ENCODE measurements at regions not wholly inside any gene's neighbourhood (a gene's known extent, or its start where the extent isn't known, plus 50 kb on each side); places are given as distances from the start of the nearest gene placed in this dataset.

DNA sequence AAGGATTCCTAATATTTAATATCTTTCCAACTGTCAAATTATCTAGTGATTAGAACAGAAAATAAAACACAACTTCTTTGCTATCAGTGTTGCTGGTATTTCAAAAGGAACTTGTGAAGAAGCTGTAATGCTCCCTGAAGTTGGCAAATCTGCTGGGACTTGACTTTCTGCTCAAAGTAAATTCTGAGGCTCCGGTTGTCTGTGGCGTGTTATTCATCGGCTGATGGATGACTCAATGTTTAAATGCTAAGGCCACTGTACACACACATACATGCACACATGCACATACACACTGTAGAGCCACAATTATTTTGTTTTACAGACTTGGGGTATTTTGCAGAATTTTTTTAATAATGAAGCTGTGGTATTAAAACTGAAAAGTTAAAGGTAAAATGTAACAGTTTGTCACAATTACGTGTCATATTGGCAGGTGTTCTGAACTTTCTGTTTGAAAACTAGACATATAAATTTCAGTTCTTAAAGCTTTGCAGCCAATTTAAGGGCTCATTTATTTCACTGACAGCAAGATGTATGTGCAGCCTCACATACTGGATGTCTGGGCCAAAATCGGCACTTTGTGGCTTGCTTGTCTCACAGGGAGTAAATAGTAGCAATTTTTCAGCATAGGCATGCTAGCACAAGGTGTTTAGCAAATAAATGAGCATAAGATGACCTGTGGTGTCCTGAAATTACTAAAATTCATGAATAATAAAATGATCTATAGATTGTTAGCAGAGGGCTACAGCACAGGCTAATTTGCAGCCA, 1691.7 kb upstream of the PCDH20 start:
- peak; percentile 2 for DNase-seq

DNA sequence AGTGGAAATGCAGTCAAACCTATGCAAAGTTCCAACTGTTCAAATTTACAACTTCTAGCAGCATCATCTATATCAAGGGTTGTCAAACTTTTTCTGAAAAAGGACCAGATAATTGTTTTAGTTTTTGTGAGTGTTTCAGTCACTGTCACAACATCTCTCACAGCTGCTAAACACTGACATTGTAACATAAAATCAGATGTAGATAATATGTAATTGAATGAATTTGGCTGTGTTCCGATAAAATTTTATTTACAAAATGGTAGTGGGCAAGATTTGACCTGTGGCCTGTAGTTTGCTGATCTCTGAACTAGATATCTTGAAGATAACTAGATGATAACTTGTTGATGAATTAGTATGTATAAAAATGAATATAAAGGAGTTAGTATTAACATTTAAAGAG, 1679.1 kb upstream of the PCDH20 start:
- no peak for DNase-seq

DNA sequence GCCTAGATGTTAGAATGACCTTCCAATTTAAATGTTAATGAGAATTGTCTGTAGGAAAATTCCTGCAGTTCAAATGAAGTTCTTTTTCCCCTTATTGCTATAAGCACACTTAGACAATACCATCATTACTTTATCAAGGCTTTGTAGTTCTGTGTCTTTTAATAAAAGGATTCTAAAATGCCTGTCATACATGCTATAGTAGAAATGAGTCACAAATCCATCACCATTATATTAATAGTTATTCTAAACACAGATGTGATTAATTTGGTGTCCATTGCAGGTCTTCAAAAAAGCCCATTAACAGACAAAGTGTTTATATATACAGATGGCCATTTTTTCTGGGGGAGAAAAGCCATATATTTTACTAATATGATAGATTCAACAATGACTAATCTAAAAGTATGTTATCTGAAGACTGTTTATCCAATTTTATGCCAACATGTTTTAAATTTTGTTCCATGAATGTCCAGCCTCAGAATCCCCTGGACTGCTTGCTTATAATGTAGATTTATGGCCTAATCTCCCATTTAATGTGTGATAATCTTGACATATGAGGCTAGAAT, 1678.3 kb upstream of the PCDH20 start:
- DNase-seq, result no peak

DNA sequence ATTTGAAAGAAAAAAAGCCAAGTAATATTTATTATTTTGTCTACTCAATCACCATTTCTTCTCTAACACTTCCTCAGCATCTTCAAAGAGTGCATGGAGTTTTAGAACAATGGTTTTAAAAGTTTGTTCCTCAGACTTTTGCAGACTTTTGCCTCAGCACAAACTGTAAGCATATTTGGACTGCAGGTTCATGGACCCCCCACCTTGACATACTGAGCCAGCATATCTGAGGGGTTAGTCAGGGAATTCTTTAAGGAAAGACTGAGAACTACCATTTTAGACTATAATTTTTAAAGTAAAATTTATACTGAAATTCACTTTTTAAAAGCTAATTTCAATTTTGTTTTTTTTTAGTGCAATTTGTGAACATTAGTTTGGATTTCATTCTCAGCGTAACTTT, 1676.8 kb upstream of the PCDH20 start:
- no peak for DNase-seq

DNA sequence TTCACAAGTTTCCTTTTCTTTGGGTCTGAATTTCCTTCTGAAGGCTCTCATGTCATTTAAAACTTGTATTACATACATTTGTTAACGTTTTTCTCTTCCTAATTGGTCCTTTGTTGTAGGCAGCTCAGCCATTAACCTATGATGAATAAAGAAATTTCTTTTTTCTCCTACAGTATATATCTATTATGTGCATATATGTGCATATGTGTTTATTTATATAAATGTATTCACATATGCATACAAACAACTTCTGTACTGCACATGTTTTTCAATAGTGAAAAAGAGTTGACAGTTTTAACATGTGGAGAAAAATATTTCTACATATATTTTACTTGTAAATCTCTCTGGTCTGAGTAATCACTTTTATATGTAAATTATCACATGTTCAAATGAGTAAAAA, 1674.9 kb upstream of the PCDH20 start:
- DNase-seq, result no peak

DNA sequence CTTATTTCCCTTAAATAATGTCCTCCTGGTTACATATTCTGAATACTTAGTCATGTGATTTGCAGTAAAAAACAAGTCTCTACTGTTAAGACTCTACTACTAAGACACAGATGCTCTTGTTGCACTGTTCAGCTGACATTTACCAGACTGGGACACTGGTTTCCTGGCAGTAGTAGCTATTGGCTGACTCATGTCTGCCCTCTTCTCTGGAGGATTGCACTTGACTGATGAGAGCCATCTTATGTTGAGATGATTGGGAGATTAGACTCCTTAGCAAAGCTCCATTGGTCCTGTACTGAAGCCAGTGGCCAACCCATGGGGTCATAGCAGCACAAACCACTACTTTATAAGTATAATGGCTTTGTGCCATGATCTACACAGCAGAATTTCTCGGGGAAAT, 1672.6 kb upstream of the PCDH20 start:
- DNase-seq, result no peak

DNA sequence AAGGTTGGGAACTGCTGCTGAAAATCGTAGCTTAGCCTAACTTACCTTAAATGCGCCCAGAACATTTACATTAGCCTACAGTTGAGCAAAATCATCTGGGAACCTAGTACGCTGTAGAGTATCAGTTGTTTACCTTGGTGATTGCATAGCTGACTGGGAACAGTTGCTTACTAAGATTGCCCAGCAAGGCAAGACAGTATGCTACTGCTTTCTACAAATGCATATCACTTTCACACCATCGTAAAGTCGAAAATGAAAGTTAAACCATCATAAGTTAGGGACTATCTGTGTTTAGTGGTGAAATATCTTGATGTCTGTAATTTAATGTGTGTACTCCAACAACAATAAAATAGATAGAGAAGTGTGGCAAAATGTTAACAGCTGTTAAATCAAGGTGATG, 1670.6 kb upstream of the PCDH20 start:
- no peak for DNase-seq

DNA sequence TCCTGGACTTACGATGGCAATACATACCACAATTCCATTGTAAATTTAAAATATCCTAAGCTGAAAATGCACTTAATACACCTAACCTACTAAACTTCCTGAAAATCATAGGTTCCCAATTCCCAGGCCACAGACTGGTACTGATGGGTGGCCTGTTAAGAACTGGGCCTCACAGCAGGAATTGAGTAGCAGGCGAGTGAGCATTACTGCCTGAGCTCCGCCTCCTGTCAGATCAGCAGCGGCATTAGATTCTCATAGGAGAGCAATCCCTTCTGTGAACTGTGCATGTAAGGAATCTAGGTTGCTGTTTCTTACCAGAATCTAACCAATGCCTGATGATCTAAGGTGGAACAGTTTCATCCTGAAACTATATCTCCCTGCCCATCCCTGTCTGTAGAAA, 1670.2 kb upstream of the PCDH20 start:
- no peak for DNase-seq

DNA sequence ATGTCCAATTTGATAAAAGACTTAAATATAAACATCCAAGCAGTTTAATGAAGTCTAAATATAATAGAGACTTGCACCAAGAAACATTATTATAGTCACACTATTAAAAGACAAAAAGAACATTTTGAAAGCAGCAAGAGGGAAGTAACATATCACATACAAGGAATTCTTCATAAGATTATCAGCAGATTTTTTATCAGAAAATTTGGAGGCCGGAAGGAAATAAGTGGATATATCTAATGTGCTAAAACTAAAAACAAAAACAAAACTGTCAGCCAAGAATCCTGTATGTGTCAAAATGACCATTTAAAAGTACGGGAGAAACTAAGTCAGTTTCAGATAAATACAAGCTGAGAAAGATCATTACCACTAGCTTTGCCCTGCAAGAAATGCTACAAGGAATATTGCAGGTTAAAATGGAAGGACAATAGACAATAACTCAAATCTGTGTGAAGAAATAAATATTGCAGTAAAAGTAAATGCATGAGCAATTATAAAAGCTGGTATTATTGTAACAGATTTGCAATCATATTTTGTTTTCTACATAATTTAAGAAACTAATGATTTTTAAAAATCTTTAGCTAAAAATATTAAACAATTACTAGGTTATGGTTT, 1665.9 kb upstream of the PCDH20 start:
- DNase-seq, result no peak

DNA sequence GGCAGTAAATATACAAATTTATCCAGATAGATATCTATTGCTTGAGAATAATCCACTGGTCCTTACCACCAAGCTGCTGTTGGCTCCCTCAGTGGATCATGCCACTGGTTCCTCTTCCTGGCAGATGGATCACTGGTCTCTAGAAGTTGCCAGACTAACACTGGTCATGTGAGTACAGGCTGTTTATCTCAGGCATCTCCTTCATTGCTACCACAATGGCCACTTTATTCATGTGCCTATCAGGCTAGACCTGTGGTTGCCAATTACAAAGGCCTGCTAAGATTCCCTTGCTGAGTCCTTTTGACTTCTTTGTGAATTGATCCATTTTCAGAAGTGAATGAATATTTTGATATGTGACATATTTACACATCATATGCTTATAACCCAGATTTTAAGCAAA, 1659.5 kb upstream of the PCDH20 start:
- DNase-seq, result no peak

DNA sequence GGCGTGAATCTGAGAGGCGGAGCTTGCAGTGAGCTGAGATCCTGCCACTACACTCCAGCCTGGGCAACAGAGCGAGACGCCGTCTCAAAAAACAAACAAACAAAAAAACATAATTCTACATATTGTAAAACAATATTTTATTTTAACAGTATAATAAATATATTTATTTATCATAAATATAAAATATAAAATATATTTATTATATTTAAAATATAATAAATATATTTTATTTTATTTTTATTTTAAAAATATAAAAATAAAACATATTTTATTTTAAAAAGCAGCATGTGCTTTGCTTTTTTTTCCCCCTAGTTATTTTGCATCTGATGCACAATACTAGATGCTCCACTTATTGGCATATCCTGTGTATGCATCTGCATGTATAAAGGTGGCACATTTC, 1634.6 kb upstream of the PCDH20 start:
- no peak for DNase-seq

DNA sequence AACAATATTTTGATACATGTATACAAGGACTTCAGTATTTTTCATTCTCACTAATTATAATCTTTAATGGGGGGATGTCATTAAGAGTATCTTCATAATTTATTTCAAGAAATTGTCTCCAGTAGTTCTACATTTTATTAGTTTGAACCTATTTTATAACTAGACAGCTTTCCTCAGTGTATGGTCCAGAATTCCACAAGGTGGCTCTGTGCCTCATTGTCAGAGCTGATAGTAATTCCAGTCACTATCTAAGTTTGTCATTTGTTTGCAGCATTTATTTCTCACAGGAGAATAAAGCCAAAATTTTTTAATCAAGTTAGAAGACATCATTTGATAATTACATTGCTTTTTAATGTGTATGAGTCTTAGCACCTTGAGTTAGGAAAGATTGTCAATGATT, 1633.0 kb upstream of the PCDH20 start:
- DNase-seq, result no peak

DNA sequence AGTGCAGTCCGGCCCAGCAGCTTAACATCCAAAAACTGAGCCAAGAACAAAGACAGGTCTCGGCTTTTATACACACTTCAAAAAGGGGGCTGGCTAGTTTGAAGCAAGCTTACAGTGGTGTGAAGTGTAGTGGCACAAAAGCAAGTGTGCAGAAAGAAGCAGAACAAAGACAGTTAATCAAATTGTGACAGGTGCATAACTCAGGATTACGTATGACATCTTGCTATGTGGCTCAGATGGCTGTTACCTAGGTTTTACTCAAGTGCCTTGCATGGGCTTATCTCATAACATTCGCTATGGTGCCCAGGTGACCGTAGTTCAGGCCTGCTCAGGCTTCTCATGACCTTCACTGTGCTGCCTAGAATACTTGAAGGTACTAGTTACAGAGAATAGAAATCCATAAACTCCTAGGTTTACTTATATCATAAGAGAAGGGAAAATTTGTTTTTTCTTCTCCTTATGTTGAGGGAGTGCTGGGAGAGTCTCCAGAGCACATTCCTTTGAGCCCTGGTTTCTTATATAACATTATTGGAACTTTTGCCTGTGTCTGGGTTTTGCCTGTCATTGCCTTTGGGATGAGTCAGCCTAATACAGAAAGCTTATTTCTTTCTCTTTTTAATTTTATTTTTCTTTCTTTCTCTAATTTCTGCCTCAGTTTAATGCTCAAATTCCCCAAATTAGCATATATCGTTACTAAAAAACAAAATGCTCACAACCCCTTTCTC, 1629.1 kb upstream of the PCDH20 start:
- DNase-seq, result no peak

DNA sequence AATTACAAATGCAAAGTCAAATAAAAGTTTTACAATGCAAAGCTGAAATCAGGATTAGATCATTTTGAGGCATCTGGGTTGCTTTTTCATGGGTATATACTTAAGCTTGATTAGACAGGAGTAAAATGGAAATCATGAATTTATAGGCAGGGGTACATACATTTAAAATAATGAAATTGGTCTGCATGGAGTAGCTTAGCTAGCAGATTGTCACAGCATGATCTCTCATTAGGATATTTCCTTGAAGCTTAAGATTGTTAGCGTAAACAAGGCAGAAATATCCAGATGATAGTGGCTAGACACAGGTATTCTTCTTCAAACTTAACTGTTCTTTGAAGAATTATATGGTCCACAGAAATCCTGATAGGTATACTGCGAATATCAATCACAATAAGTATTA, 1627.0 kb upstream of the PCDH20 start:
- no peak for DNase-seq

DNA sequence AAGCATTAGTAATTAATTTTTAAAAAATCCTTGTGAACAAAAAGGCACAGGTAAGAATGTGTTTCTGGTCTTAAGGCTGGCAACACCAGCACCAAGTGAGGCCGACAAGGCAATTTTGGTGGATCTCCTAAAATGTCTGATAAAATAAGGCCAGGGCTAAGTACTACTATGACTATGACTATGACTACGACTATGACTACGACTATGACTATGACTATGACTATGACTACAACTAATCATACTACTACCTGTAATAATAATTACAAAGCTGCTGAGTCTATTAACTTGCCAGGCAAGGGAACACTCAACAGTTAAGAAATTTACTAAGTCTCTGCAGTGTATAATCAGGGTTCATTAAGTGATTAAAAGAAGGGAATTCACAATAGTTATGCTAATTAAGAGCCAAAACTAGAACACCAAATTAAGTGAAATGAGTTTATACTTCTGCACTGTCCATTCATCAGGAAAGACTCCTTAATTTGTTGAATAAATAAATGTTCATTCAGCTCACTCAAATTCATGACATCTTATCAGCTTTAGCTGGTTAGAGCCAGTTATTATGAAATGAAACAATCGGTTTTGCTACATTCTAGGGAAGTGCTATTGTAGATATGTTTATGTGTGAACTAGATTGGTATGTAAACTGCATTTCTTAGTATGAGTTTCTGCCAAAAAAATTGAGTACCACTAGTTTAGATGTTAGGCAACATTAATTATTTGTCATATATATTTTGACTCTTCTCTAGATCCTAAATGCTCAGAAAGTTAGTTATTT, 1626.2 kb upstream of the PCDH20 start:
- DNase-seq, result no peak

DNA sequence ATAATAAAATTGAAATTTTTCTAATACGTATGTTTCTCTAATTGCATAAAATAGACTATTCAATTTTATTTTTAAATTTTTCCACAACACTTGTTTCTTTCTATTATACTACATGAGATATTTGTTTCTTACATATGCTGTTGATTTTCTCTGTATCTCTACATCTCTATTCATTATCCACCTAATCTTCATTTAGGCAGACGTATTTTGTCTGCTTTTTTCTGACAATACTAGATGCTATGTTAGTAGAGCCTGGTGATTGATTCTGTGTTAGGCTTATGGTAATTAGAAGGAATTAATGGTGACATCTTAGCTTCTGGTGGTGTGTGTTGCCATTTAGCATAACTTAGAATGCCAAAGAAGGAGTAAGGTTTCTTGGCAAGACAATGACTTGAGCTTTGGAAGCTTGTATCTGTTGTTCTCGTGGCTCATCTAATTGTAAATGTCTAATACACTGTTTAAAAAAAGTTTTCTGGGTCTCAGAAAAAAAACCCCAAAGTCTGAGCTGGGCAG, 1610.7 kb upstream of the PCDH20 start:
- no peak for DNase-seq

DNA sequence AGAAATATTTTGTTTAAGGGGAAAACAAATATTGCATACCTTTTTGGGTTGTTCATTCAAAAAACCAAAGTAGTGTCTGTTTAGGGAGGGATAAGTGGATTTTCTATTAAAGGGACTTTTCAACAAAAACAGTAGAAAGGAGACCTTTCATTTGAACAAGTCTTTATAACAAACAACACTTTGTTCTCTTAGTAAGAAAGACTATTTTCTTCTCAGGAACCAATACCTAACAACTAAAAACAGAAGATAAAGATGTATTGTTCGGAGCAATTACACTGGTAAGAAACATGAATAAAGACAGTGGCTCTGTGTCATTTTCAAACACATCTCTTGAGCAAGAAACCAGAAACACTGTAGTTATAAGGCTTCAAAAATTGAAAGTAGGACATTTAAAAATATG, 1610.1 kb upstream of the PCDH20 start:
- DNase-seq, result no peak

DNA sequence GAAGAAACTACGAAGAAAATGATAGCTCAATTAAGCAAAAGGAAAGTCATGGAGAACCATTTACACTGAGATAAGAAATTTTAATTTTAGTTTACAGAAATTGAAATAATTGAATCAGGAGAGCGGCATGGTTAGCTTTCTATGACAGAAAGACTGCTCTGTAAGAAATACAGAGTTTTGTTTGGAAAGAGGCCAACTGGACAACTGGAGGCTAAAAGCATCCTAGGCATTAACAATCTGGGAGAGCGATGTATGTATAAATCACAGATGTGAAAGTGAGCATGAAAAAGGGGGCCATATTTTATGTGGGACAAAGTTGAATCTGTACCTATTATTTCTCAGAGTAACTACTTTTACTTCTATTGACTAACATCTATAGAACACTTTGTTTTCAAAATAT, 1608.8 kb upstream of the PCDH20 start:
- DNase-seq, result no peak

DNA sequence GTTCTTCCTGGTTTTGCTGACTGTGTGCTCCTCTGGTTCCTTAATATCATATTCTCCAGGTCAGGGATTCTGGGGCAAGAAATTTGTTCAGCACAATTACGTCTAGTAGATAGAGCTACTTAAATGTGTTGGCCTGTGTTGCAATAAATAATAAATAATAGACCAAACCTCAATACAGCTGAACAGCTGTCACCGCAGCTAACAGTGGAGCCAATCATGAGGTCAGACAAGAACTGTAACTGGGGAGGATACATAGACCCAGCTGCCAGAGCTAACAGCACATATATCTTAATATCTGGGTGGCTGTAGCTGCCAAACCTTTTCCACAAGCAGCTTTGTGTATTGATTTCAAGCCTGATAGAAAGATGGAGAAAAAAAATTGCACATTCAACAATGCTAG, 1596.3 kb upstream of the PCDH20 start:
- peak; percentile 4 for DNase-seq

DNA sequence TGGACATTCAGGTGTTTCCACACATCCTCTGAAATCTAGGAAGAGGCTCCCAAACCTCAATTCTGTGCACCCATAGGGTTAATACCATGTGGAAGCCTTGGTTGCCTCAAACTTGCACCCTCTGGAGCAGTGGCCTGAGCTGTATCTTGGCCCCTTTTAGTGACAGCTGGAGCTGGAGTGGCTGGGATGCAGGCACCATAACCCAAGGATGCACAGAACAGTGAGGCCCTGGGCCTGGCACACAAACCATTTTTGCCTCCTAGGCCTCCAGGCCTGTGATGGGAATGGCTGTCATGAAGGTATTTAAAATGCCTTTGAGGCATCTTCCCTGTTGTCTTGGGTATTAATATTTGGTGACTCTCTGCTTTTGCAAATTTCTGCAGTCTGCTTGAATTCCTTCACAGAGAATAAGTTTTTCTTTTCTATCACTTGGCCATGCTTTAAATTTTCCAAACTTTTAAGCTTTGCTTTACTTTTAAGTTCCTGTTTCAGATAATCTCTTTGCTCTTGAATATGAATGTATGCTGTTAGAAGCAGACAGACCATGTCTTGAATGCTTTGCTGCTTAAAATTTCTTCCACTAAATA, 1594.5 kb upstream of the PCDH20 start:
- DNase-seq, result no peak

DNA sequence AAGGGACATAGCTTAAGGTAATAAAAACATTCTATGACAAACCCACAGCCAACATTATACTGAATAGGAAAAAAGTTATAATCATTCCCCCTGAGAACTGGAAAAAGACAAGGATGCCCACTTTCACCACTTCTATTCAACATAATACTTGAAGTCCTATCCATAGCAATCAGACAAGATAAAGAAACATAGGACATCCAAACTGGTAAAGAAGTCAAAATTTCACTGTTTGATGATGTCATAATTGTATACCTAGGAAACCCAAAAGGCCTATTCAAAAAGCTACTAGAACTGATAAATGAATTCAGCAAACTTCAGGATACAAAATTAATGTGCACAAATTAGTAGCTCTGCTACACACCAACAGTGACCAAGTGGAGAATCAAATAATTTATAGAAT, 1590.0 kb upstream of the PCDH20 start:
- DNase-seq, result no peak

DNA sequence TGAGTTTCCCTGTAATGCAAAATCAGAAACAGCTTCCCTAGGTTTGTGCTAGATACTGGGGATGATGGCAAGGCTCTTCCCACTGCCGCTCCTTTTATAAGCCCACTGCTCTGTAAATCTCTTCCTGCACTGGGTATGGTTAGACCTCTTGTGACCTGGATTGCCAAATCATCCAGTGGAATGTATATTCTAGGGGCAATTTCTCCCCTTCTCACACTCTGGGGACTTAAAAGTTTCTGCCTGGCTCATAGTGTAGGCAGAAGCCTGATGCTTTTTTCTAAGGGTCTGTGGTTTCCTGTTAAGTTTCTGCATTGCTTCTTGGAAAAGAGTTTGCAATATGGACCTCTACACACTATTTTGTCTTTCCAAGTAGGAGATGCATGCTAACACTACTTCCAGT, 1582.0 kb upstream of the PCDH20 start:
- DNase-seq, result no peak

Data from NCI-H446 treated with DMSO at 0.1 percent for 48 hours (cell line).